ENCODE measurements at regions not wholly inside any gene's neighbourhood (a gene's known extent, or its start where the extent isn't known, plus 50 kb on each side); places are given as distances from the start of the nearest gene placed in this dataset.

DNA sequence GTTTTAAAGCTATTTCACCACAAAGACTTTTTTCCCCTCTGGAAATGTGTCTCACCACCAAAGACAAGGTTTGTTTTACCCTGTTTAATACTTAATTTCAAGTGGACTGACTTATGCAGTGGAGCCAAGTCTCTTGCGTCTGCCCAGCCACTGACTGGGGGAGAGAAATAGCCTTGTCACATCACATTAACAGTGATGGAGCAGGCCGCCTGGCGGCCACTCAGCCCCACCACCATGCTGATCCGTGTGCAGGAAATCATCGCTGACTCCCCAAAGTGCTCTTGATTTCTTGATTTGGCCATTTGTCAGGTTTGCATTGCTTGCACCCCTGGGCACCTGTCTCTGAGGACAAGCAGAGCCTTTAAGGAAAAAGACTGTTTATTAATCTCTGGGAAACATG, 334.1 kb downstream of the GLRX3 start:
- DNase-seq = no peak

DNA sequence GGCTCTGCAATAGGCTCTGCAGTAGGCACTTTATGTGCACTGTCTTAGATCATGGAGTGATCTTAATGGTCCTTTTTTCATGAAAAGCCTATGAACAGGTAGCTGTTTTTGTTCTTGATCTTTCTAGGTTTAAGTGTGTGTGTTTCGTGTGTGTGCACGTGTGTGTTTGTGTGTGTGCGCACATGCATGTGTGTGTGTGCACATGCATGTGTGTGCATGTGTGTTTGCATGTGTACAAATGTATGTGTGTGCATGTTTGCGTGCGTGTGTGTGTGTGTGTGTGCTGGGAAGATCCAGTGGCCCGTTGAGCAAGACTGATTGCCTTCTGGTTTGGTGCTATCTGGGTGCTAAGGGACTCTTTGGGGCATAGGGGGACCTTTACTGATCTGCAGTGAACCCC, 334.8 kb downstream of the GLRX3 start:
- DNase-seq = no peak

- DNase-seq = no peak
These were observed 335.3 kb downstream of the GLRX3 start for GRCh38 chr10:130471486-130471885.

- no peak for DNase-seq
These were observed 336.0 kb downstream of the GLRX3 start for GRCh38 chr10:130472236-130472635.

- DNase-seq = no peak
These were observed 338.4 kb downstream of the GLRX3 start for GRCh38 chr10:130474591-130474990.

GRCh38 chr10:130477360-130477759, 341.2 kb downstream of the GLRX3 start:
- no peak for DNase-seq

DNA sequence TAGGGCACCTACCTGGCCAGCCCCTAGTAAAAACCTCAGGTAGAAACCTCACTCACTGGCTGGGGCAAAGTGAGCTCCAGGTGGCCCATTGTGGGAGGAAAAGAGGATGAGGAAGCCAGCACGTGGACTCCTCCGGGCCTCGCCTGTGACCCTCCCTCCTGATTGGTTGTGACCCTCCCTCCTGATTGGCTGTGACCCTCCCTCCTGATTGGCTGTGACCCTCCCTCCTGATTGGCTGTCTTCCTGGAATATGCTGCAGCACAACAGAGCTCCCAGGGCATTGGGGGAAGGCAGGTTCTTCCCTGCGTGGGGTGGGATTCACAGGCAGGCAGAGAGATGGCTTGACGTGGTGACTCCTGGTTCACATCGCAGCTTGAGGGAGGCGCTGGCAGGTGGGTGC, 343.0 kb downstream of the GLRX3 start:
- no peak for DNase-seq

- DNase-seq = no peak
These were observed 343.7 kb downstream of the GLRX3 start for GRCh38 chr10:130479926-130480325.

DNA sequence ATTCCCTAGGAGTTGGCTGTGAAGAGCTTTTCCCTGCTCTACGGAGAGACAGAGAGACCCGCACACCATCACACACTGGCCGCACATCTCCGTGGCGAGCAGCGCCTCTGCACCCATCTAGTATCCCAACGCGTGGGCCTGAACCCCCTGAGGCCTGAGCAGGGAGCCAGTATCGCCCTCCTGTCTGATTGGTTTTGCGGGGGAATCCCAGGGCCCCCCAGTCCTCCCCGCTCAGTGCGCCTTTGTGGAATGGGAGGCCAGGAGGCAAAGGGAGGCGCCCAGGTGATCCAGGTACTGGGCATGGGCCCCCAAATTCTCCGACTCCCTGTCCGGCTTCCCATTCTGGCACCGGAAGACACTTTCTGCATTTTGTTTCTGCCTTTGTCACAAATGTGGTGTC, 344.3 kb downstream of the GLRX3 start:
- DNase-seq = no peak

- no peak for DNase-seq
These were observed 345.1 kb downstream of the GLRX3 start for GRCh38 chr10:130481076-130481930.

DNA sequence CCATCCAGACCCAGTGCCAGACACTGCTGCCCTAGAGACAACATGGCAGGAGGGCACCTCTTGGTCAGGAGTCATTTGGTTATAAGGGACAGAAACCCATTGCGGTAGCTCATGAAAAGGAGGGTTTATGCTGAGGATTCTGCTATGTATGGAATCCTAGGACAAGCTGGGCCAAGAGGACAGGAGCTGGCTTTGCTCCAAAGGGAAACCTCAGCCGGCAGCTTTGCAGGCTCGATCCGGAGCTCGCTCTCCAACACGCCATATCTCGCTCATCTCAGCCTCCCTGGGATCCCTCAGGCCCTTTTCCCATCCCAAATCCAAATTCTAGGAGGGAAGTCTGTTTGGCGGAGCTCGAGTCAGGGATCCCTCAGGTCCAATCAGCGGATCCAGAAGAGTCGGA, 345.7 kb downstream of the GLRX3 start:
- DNase-seq = no peak

DNA sequence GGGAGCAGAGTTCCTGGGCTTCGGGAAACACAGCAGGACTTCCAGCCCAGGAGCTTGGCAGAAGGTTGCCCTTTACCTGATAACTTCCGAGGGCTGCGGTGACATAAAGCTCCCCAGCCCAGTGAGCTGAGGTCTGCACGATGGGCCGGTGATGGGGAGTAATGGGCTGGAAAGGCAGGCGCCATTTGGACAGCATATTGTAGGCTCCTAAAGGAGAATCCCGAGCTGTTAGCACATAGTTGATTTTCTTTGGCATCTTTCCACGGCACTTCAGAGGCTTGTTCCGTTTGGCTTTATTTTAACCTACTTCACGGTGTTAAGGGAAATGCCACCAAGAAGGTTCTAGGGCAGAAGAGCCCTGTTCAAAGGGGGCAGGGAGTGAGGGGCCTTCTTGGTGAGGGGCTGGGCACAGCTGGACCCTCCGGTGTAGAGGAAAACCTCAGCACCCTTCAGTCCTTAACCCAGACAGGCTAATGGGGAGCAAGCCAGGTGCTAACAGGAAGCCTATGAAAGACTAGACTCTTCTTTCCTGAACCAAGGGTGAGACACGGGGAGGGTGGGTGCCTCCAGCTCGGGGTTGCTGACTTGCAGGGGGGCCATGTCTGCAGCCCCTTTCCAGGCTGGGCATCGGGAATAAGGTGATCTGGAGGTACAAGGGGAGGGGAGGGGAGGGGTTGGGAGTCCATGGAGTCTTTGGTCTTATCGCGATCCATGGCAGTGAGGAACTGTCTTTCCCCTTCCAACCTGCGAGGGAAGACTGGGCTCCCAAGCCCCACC, 347.7 kb downstream of the GLRX3 start:
- DNase-seq = no peak

DNA sequence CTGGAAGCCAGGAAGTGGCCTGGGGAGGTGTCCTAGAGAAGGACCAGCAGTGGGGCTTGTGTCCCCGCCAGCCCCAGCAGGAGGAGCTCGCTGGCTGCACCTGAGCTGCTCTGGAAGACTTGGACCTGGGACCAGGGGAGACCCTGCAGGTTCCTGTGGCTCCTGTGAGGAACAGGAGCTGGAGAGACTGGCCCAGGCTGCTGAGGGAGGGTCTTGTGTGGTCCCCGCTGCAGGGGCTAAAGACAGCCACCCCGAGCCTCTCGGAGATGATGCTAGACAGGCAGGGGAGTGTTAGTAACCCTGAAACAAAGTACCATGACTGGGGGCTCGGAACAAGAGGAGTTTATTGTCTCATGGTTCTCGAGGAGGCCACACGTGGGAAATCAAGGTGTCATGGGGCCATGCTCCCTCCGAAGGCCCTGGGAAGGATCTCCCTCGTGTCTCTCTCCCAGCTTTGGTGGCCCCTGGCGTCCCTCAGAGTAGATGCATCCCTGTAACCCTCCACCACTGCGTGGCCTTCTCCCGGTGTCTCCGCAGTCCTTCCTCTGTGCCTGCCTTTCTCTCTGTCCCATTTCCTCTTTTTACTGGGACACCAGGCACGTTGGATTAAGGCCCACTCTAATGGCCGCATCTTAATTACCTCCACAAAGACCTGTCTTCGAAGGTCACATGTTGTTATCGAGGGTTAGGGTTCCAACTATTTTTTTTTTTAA, 348.4 kb downstream of the GLRX3 start:
- no peak for DNase-seq

DNA sequence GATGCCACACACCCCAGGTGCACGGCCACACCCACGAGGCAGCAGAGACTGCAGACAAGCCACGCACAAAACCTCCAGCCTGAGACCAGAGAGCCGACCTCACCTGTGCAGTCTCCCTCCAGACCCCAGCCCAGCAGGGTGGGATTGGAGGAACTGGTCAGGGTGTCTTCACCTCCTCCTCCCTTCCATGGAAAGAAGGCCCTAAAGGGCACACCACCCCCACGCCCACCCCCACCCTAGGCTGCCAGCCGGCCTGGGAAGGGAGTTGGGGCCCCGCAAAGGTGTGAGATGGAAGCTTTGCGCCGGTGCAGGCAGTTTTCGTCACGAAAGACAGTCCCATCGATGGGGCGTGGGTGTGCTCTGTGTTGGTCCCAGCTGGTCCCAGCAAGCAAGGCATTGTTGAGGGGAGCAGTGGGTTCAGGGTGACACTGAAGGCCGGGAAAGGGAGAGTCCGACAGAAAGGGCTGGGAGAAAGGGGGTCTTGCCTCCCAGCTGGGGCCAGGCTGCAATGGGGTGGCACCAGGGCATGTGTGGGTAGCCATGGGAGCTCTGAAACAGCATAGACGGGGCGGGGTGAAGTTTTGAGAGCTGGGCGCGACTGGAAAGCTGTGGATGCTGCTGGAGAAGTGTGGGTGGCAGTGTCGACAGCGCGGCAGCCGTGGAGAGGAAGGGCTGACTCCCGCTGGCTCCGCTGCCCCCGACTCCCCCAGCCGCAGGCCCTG, 349.2 kb downstream of the GLRX3 start:
- no peak for DNase-seq

- DNase-seq = no peak
These were observed 350.0 kb downstream of the GLRX3 start for GRCh38 chr10:130485958-130486895.

DNA sequence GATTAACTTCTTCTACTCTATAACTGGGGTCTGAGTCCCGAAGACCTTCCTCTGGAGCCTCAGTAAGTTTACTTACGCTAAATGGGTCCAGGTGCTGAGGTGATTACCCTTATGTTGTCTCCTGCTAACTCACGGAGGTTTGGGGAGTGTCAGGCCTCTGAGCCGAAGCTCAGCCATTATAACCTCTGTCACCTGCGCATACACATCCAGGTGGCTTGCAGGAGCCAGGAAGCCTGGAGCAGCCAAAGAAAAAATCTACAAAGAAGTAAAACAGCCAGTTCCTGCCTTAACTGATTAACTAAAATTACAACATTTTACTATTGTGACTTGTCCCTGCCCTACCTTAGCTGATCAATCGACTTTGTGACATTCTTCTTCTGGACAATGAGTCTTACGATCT, 350.7 kb downstream of the GLRX3 start:
- DNase-seq = no peak

DNA sequence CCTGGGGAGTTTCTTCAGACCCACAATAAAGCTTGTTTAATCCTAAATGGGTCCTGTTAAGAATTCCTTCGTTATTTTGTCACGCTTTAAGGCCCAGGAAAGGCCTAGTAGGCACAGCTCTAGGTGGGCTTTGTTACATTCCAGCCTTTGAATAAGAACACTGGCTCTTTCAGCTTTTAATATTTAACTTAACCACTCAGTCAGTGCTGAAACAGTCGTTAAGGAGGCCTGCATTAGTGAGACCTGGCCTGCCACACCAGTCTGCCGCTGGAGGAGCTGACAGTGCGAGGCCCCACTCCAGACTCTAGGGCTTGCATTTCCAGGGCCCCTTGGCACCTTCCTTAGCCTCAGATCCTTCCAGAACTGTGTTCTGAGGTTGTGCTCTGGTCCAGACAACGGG, 351.4 kb downstream of the GLRX3 start:
- DNase-seq = no peak

DNA sequence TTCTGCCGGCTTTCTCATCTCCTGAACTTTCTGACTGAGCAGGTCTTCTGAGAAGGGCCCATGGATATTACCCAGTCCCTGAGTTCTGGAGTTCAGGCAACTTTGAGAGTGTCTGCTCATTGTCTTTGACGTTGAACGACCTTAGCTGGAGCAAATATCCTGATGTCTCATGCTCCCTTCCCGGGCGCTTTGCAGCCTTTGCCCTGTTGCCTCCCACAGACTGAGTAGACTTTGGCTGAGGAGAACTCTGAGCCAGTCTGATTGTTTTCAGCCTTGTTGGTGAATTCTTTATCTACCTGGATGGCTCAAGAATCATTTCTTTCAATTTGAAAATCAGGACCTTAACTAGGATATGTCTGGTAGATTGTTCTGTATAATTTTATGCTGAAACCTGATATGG, 353.7 kb downstream of the GLRX3 start:
- DNase-seq = no peak

DNA sequence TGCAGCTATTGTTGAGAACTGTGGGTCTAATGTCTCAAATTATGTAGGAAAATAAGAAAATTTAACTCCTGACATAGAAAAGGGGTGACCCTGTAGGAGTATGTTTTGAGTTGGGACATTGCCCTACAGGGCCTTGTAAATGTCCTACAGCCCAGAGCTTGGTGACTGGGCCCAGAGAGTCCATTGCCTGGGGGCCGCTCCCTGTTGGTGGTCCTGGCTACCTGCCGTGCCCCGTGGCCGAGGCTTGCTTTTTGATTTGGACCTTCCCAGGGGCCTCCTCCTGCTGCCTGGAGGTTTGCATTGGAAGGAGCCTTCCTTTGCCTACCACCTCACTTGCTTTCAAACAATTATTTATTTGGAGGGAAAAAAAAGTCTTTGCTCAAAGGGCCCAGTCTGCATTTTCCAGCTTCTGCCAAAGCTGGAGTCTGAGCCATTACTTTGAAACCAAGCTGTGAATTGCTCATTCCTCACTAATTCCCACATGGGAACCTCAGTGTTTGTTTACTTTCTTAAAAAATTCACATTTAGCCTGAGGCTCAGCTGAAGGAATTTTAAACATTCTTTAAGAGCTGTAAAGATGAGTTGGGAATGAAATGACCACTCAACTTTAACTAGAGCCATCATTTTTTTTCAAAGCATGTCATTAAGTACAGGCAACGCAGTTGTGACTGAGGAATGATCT, 355.0 kb downstream of the GLRX3 start:
- DNase-seq = no peak

- DNase-seq = no peak
These were observed 355.5 kb downstream of the GLRX3 start for GRCh38 chr10:130491693-130492050.

DNA sequence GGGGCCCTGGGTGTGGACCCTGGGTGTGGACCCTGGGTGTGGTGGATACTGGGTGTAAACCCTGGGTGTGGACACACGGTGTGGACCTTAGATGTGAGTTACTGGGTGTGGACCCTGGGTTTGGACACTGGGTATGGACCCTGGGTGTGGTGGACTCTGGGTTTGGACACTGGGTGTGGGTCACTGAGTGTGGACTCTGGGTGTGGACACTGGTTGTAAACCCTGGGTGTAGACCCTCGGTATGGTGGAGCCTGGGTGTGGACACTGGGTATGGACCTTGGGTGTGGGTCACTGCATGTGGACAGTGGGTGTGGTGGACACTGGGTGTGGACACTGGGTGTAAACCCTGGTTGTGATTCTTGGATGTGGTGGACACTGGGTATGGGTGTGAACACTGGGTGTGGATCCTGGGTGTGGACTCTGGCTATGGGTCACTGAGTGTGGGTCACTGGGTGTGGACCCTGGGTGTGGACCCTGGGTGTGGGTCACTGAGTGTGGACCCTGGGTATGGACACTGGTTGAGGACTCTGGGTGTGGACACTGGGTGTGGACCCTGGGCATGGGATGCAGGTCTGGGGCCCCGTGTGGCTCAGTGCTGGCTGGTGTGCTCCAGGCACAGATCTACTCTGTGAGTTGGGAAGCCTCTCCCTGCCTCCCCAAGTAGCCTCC, 356.2 kb downstream of the GLRX3 start:
- no peak for DNase-seq
